ENCODE measurements at regions not wholly inside any gene's neighbourhood (a gene's known extent, or its start where the extent isn't known, plus 50 kb on each side); places are given as distances from the start of the nearest gene placed in this dataset.

GRCh38 chr20:55424476-55424875, 580.8 kb downstream of the CBLN4 start:
- TF ChIP-seq ZNF274 (IDR thresholded peaks at IDR 0.05; ENCODE audit: low read depth, low read length), result no peak
- TF ChIP-seq YY1 (IDR thresholded peaks at IDR 0.05; ENCODE audit: insufficient read depth, insufficient read length), result no peak
- no peak for TF ChIP-seq SUZ12 (IDR thresholded peaks at IDR 0.05; ENCODE audit: extremely low read depth, insufficient read depth, insufficient read length)
